NCI-H1105 (cell line): ENCODE measurements at regions not wholly inside any gene's neighbourhood (a gene's known extent, or its start where the extent isn't known, plus 50 kb on each side); places are given as distances from the start of the nearest gene placed in this dataset.
A peak's percentile ranks its signal among the peaks of the same experiment; 100 is the strongest.

Experiments used
- DNase-seq: peaks from one replicate; lab custom pipeline; 2025; lab: John Stamatoyannopoulos, UW

- no peak for DNase-seq
Observed at GRCh38 chr2:150783015-150783414, 295.5 kb upstream of the RND3 start.

- DNase-seq, result no peak
Observed at GRCh38 chr2:150782613-150783012, 295.1 kb upstream of the RND3 start.

GRCh38 chr2:150781142-150781541 is 293.7 kb upstream of the RND3 start:
- no peak for DNase-seq

- DNase-seq, result no peak
Observed at GRCh38 chr2:150778828-150779227, 291.4 kb upstream of the RND3 start.

- DNase-seq, result no peak
Observed at GRCh38 chr2:150769421-150769820, 282.0 kb upstream of the RND3 start.

GRCh38 chr2:150767991-150768746 is 280.7 kb upstream of the RND3 start:
- no peak for DNase-seq

- no peak for DNase-seq
Observed at GRCh38 chr2:150762571-150762970, 275.1 kb upstream of the RND3 start.

GRCh38 chr2:150759531-150759930 is 272.1 kb upstream of the RND3 start:
- DNase-seq, result no peak

- DNase-seq, result no peak
Observed at GRCh38 chr2:150759106-150759505, 271.6 kb upstream of the RND3 start.

GRCh38 chr2:150752229-150752628 is 264.8 kb upstream of the RND3 start:
- DNase-seq, result no peak

GRCh38 chr2:150750720-150751119 is 263.3 kb upstream of the RND3 start:
- DNase-seq, result no peak

- no peak for DNase-seq
Observed at GRCh38 chr2:150742094-150742493, 254.6 kb upstream of the RND3 start.

- DNase-seq, result no peak
Observed at GRCh38 chr2:150735894-150736498, 248.5 kb upstream of the RND3 start.

GRCh38 chr2:150733051-150733618 is 245.7 kb upstream of the RND3 start:
- no peak for DNase-seq

- no peak for DNase-seq
Observed at GRCh38 chr2:150732491-150732890, 245.0 kb upstream of the RND3 start.

- DNase-seq, result no peak
Observed at GRCh38 chr2:150732064-150732463, 244.6 kb upstream of the RND3 start.

GRCh38 chr2:150729495-150729955 is 242.1 kb upstream of the RND3 start:
- DNase-seq, result no peak

GRCh38 chr2:150718280-150718679 is 230.8 kb upstream of the RND3 start:
- no peak for DNase-seq

GRCh38 chr2:150716186-150716585 is 228.7 kb upstream of the RND3 start:
- DNase-seq, result no peak

- no peak for DNase-seq
Observed at GRCh38 chr2:150715501-150715900, 228.0 kb upstream of the RND3 start.

- peak; percentile 82 for DNase-seq
Observed at GRCh38 chr2:150710916-150711315, 223.4 kb upstream of the RND3 start.

- no peak for DNase-seq
Observed at GRCh38 chr2:150710041-150710440, 222.6 kb upstream of the RND3 start.

- DNase-seq, result no peak
Observed at GRCh38 chr2:150706561-150706960, 219.1 kb upstream of the RND3 start.
